Keratinocyte (primary cell): ENCODE measurements at regions not wholly inside any gene's neighbourhood (a gene's known extent, or its start where the extent isn't known, plus 50 kb on each side); places are given as distances from the start of the nearest gene placed in this dataset.

ENCODE experiments used
- DNase-seq: peaks from one replicate; pipeline ENCODE4 v3.0.0-alpha.2; 2011; ENCODE audit warnings: low read depth, missing footprints, low spot score
- FAIRE-seq: peaks from 2 replicates; lab custom pipeline; 2011; peaks lifted over from hg19 to GRCh38; lab: Jason Lieb, UNC
- H2AFZ ChIP-seq: 2 replicates; pipeline ENCODE4 v1.6.0; 2012; ENCODE audit warnings: low read length, control low read depth, inconsistent platforms; ENCODE audit not compliant: control insufficient read depth
- H3K27ac ChIP-seq: 2 replicates; pipeline ENCODE4 v1.5.1; 2011; ENCODE audit warnings: low read length; ENCODE audit not compliant: control insufficient read depth, insufficient read depth
- H3K27me3 ChIP-seq: 3 replicates; pipeline ENCODE4 v1.6.0; 2011; ENCODE audit warnings: low read length; ENCODE audit not compliant: control insufficient read depth, insufficient read depth; ENCODE audit errors: extremely low read depth
- H3K36me3 ChIP-seq, 2 experiments: 2 replicates in 1 of 2; 3 replicates in 1 of 2; pipeline ENCODE4 v1.5.1; 2011; ENCODE audit warnings: low read length in 2 of 2, mild to moderate bottlenecking in 1 of 2; ENCODE audit not compliant: control insufficient read depth in 2 of 2, insufficient read depth in 2 of 2; ENCODE audit errors: extremely low read depth in 1 of 2
- H3K4me1 ChIP-seq: 3 replicates; pipeline ENCODE4 v1.5.1; 2011; ENCODE audit warnings: low read length; ENCODE audit not compliant: control insufficient read depth, insufficient read depth; ENCODE audit errors: extremely low read depth
- H3K4me2 ChIP-seq: 3 replicates; pipeline ENCODE4 v1.6.0; 2011; ENCODE audit warnings: low read depth, low read length; ENCODE audit not compliant: control insufficient read depth, insufficient read depth; ENCODE audit errors: extremely low read depth
- H3K4me3 ChIP-seq, 3 experiments: fragments of 200-600 bp in 1 of 3; sonication (generic) in 1 of 3; 2 replicates in 2 of 3; 3 replicates in 1 of 3; pipeline ENCODE4 v1.5.1; 2011 to 2016; ENCODE audit warnings: low read length in 3 of 3, mild to moderate bottlenecking in 3 of 3, control low read depth in 2 of 3, inconsistent platforms in 1 of 3, low read depth in 1 of 3, mixed read lengths in 1 of 3, mixed run types in 1 of 3, moderate library complexity in 1 of 3; ENCODE audit not compliant: control insufficient read depth in 2 of 3, insufficient read depth in 2 of 3; ENCODE audit errors: extremely low read depth in 1 of 3
- H3K79me2 ChIP-seq: 2 replicates; pipeline ENCODE4 v1.6.0; 2012; ENCODE audit warnings: low read length; ENCODE audit not compliant: control insufficient read depth, insufficient read depth
- H3K9ac ChIP-seq: 3 replicates; pipeline ENCODE4 v1.6.0; 2011; ENCODE audit warnings: low read length; ENCODE audit not compliant: control insufficient read depth, insufficient read depth; ENCODE audit errors: extremely low read depth
- H3K9me1 ChIP-seq: 3 replicates; pipeline ENCODE4 v1.6.0; 2011; ENCODE audit warnings: low read length; ENCODE audit not compliant: control insufficient read depth, insufficient read depth; ENCODE audit errors: extremely low read depth
- H3K9me3 ChIP-seq: 2 replicates; pipeline ENCODE4 v1.5.1; 2012; ENCODE audit warnings: low read depth, low read length; ENCODE audit not compliant: control insufficient read depth
- H4K20me1 ChIP-seq: 3 replicates; pipeline ENCODE4 v1.6.0; 2011; ENCODE audit warnings: low read length; ENCODE audit not compliant: control insufficient read depth, insufficient read depth; ENCODE audit errors: extremely low read depth
- EZH2 ChIP-seq: IDR thresholded peaks from one replicate; pipeline ENCODE4 v1.6.1; 2012; ENCODE audit warnings: inconsistent platforms, mild to moderate bottlenecking, low read length, moderate library complexity
- dilution Hi-C: fragments of 300-500 bp; cut with MboI; formaldehyde crosslinking; loops from one replicate; pipeline ENCODE4 v1.7.0; 2020; ENCODE audit warnings: low sequenced_read_pairs; ENCODE audit not compliant: extremely low pct_ligation_motif_present
- TF ChIP-seq, protein P1 (sequence below), 3 experiments: IDR thresholded peaks in 1 of 3; conservative IDR thresholded peaks in 1 of 3; optimal IDR thresholded peaks in 1 of 3; 2 replicates in 2 of 3; 3 replicates in 1 of 3; pipeline versions ENCODE3 to v1.5.1; 2011; ENCODE audit warnings: low read length in 3 of 3, mild to moderate bottlenecking in 3 of 3, moderate library complexity in 2 of 3, control low read depth in 1 of 3, inconsistent platforms in 1 of 3; ENCODE audit not compliant: insufficient read depth in 2 of 3; ENCODE audit errors: extremely low read depth in 1 of 3

DNA sequence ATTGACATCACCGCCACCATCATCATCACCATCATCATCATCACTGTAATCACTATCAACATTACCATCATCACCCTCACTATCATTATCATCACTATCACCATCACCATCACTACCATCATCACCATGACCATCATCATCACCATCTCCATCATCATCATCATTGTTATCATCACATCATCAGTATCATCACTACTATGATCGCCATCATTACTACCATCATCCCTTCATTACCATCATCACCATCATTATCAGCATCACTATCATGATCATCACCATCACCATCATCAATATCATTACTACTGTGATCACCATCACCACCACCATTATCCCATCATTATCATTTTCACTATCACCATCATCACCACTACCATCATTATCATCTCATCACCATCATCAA lies 368.3 kb downstream of the SEC14L1 start:
- Histone ChIP-seq H2AFZ (no peak overlapping the region), H3K27me3 (no peaks in the 10 kb centered on the region), H3K4me1 (peaks cover 7% of the 10 kb centered on the region), H3K36me3 (peaks cover 0 to 2% of the 10 kb centered on the region in 2 experiments), H3K9ac (no peak overlapping the region), H3K4me2 (no peak overlapping the region), H4K20me1 (no peaks in the 10 kb centered on the region), H3K79me2 (no peaks in the 10 kb centered on the region), H3K9me1 (no peaks in the 10 kb centered on the region), H3K27ac (no peak overlapping the region), H3K4me3 (no peak overlapping the region), H3K9me3 (no peaks in the 10 kb centered on the region)
- TF ChIP-seq, protein P1, sequence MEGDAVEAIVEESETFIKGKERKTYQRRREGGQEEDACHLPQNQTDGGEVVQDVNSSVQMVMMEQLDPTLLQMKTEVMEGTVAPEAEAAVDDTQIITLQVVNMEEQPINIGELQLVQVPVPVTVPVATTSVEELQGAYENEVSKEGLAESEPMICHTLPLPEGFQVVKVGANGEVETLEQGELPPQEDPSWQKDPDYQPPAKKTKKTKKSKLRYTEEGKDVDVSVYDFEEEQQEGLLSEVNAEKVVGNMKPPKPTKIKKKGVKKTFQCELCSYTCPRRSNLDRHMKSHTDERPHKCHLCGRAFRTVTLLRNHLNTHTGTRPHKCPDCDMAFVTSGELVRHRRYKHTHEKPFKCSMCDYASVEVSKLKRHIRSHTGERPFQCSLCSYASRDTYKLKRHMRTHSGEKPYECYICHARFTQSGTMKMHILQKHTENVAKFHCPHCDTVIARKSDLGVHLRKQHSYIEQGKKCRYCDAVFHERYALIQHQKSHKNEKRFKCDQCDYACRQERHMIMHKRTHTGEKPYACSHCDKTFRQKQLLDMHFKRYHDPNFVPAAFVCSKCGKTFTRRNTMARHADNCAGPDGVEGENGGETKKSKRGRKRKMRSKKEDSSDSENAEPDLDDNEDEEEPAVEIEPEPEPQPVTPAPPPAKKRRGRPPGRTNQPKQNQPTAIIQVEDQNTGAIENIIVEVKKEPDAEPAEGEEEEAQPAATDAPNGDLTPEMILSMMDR (optimal IDR thresholded peaks at IDR 0.05 in 1 of 3, IDR thresholded peaks at IDR 0.05 in 1 of 3, conservative IDR thresholded peaks at IDR 0.05 in 1 of 3; ENCODE audit: extremely low read depth in 1 of 3, insufficient read depth in 2 of 3, low read length in 3 of 3), result no peak
- no peak for TF ChIP-seq EZH2
- dilution Hi-C loops, result no loop called here
- FAIRE-seq (no peak), DNase-seq (no peak)

DNA sequence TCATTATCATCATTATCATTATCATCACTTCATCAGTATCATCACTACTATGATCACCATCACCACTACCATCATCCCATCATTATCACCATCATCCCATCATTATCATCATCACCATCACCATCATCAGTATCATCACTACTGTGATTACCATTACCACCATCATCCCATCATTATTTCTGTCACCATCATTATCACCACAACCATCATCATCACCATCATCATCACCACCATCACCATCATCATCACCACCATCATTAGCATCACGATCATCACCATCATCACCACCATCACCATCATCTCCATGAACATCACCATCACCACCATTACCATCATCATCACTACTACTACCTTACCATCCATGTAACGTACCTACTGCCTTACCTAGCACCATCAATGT lies 368.8 kb downstream of the SEC14L1 start:
- no peak for DNase-seq
- dilution Hi-C loops, result no loop called here
- Histone ChIP-seq H3K9ac (no peak overlapping the region), H3K4me3 (no peak overlapping the region), H3K27ac (no peak overlapping the region), H3K4me2 (no peak overlapping the region), H3K27me3 (no peaks in the 10 kb centered on the region), H3K4me1 (peaks cover 7% of the 10 kb centered on the region), H2AFZ (no peak overlapping the region), H3K9me1 (no peaks in the 10 kb centered on the region), H3K79me2 (no peaks in the 10 kb centered on the region), H3K36me3 (peaks cover 0 to 2% of the 10 kb centered on the region in 2 experiments), H3K9me3 (no peaks in the 10 kb centered on the region), H4K20me1 (no peaks in the 10 kb centered on the region)
- no peak for TF ChIP-seq EZH2
- TF ChIP-seq, protein P1 (optimal IDR thresholded peaks at IDR 0.05 in 1 of 3, IDR thresholded peaks at IDR 0.05 in 1 of 3, conservative IDR thresholded peaks at IDR 0.05 in 1 of 3; ENCODE audit: extremely low read depth in 1 of 3, insufficient read depth in 2 of 3, low read length in 3 of 3), result no peak
- no peak for FAIRE-seq
